ENCODE measurements at regions not wholly inside any gene's neighbourhood (a gene's known extent, or its start where the extent isn't known, plus 50 kb on each side); places are given as distances from the start of the nearest gene placed in this dataset.

DNA sequence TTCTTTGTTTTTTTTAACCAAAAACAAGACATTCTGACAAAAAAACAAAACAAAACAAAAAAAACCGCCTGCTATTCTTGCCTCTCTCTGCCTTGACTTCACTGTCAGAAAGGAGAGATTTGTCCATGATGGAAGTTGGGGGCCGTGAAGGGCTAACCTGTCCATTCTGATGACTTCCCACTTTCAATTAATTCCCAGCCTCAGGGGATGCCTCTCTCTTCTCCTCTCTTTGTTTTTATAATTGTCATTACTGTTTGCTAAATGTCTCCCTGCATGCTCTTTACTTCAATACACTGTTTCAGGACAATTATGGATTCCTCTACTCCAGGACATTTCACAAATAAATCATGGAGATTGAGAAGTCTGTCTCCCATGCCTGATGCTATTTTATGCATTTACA lies 130.5 kb upstream of the CNR1 start:
- Histone ChIP-seq H3K27ac (ENCODE audit: insufficient read depth, low read length) (no peak overlapping the region), H3K4me2 (ENCODE audit: extremely low read depth, insufficient read depth, low read length) (no peak overlapping the region), H3K4me1 (ENCODE audit: control insufficient read depth, extremely low read depth, insufficient read depth, low read length) (no peaks in the 10 kb centered on the region), H2AFZ (ENCODE audit: low read length) (no peak overlapping the region), H4K20me1 (ENCODE audit: control insufficient read depth, extremely low read depth, insufficient read depth, low read length) (no peaks in the 10 kb centered on the region), H3K9ac (ENCODE audit: insufficient read depth, low read length) (no peak overlapping the region), H3K79me2 (ENCODE audit: control insufficient read depth, insufficient read depth, low read length) (no peaks in the 10 kb centered on the region), H3K27me3 (ENCODE audit: control insufficient read depth, insufficient read depth, low read length) (no peaks in the 10 kb centered on the region), H3K9me3 (ENCODE audit: control insufficient read depth, insufficient read depth, low read depth, low read length) (no peaks in the 10 kb centered on the region), H3K36me3 (ENCODE audit: control insufficient read depth, insufficient read depth, low read length) (no peaks in the 10 kb centered on the region), H3K4me3 (replicated peaks in 1 of 4; ENCODE audit: control extremely low read depth in 1 of 4, insufficient read depth in 1 of 4, low read depth in 3 of 4, low read length in 4 of 4) (no peak overlapping the region)
- TF ChIP-seq, protein P1, sequence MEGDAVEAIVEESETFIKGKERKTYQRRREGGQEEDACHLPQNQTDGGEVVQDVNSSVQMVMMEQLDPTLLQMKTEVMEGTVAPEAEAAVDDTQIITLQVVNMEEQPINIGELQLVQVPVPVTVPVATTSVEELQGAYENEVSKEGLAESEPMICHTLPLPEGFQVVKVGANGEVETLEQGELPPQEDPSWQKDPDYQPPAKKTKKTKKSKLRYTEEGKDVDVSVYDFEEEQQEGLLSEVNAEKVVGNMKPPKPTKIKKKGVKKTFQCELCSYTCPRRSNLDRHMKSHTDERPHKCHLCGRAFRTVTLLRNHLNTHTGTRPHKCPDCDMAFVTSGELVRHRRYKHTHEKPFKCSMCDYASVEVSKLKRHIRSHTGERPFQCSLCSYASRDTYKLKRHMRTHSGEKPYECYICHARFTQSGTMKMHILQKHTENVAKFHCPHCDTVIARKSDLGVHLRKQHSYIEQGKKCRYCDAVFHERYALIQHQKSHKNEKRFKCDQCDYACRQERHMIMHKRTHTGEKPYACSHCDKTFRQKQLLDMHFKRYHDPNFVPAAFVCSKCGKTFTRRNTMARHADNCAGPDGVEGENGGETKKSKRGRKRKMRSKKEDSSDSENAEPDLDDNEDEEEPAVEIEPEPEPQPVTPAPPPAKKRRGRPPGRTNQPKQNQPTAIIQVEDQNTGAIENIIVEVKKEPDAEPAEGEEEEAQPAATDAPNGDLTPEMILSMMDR (conservative IDR thresholded peaks at IDR 0.05 in 1 of 2, IDR thresholded peaks at IDR 0.05 in 1 of 2; ENCODE audit: low read depth in 1 of 2, low read length in 2 of 2): no peak
- no peak for TF ChIP-seq EZH2 (IDR thresholded peaks at IDR 0.05; ENCODE audit: low read length, missing control alignments)
- DNase-seq (ENCODE audit: low read depth in 2 of 2): no peak

DNA sequence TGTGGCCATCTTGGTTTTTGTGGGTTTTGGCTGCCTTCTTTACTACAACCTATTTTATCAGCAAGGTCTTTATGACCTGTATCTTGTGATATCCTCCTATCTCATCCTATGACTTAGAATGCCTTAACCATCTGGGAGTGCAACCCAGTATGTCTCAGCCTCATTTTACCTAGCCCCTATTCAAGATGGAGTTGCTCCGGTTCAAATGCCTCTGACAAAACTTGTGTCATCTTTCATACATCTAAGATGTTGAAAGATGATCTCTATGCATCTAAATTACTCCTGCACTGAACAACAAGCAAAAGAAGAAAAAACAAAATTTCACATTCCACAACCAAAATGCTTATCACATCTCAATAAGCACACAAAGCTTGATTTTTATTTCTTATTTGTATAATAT lies 129.5 kb upstream of the CNR1 start:
- H4K20me1 ChIP-seq (ENCODE audit: control insufficient read depth, extremely low read depth, insufficient read depth, low read length): no peaks in the 10 kb centered on the region
- TF ChIP-seq, protein P1 (conservative IDR thresholded peaks at IDR 0.05 in 1 of 2, IDR thresholded peaks at IDR 0.05 in 1 of 2; ENCODE audit: low read depth in 1 of 2, low read length in 2 of 2): no peak
- TF ChIP-seq EZH2 (IDR thresholded peaks at IDR 0.05; ENCODE audit: low read length, missing control alignments): no peak
- H3K36me3 ChIP-seq (ENCODE audit: control insufficient read depth, insufficient read depth, low read length): no peaks in the 10 kb centered on the region
- H3K4me3 ChIP-seq (replicated peaks in 1 of 4; ENCODE audit: control extremely low read depth in 1 of 4, insufficient read depth in 1 of 4, low read depth in 3 of 4, low read length in 4 of 4): no peak overlapping the region
- no peaks in the 10 kb centered on the region for H3K4me1 ChIP-seq (ENCODE audit: control insufficient read depth, extremely low read depth, insufficient read depth, low read length)
- no peak overlapping the region for H3K27ac ChIP-seq (ENCODE audit: insufficient read depth, low read length)
- no peak overlapping the region for H3K9ac ChIP-seq (ENCODE audit: insufficient read depth, low read length)
- no peak overlapping the region for H3K4me2 ChIP-seq (ENCODE audit: extremely low read depth, insufficient read depth, low read length)
- no peak overlapping the region for H2AFZ ChIP-seq (ENCODE audit: low read length)
- H3K9me3 ChIP-seq (ENCODE audit: control insufficient read depth, insufficient read depth, low read depth, low read length): no peaks in the 10 kb centered on the region
- no peaks in the 10 kb centered on the region for H3K79me2 ChIP-seq (ENCODE audit: control insufficient read depth, insufficient read depth, low read length)
- no peaks in the 10 kb centered on the region for H3K27me3 ChIP-seq (ENCODE audit: control insufficient read depth, insufficient read depth, low read length)
- no peak for DNase-seq (ENCODE audit: low read depth in 2 of 2)

DNA sequence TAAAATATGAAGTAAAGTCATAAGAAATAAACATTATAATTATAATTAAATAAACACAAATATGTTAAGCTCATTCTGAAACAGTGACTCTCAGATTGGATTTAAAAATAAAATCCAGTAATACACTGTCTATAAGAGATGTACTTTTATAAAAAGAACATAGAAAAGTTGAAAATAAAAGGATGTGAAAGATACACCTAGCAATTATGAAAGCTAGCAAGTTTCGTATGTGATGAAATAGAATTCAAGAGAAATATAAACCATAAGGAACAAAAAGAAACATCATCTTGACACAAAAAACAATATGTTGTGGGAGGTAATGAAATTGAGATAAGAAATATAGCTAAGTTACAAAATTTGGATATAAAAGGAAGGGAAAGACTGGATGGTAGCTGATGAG lies 128.6 kb upstream of the CNR1 start:
- no peak for DNase-seq (ENCODE audit: low read depth in 2 of 2)
- Histone ChIP-seq H4K20me1 (ENCODE audit: control insufficient read depth, extremely low read depth, insufficient read depth, low read length) (no peaks in the 10 kb centered on the region), H3K27me3 (ENCODE audit: control insufficient read depth, insufficient read depth, low read length) (no peaks in the 10 kb centered on the region), H3K4me3 (replicated peaks in 1 of 4; ENCODE audit: control extremely low read depth in 1 of 4, insufficient read depth in 1 of 4, low read depth in 3 of 4, low read length in 4 of 4) (no peak overlapping the region), H3K79me2 (ENCODE audit: control insufficient read depth, insufficient read depth, low read length) (no peaks in the 10 kb centered on the region), H3K4me2 (ENCODE audit: extremely low read depth, insufficient read depth, low read length) (no peak overlapping the region), H2AFZ (ENCODE audit: low read length) (no peak overlapping the region), H3K9ac (ENCODE audit: insufficient read depth, low read length) (no peak overlapping the region), H3K27ac (ENCODE audit: insufficient read depth, low read length) (no peak overlapping the region), H3K9me3 (ENCODE audit: control insufficient read depth, insufficient read depth, low read depth, low read length) (no peaks in the 10 kb centered on the region), H3K4me1 (ENCODE audit: control insufficient read depth, extremely low read depth, insufficient read depth, low read length) (no peaks in the 10 kb centered on the region), H3K36me3 (ENCODE audit: control insufficient read depth, insufficient read depth, low read length) (no peaks in the 10 kb centered on the region)
- TF ChIP-seq EZH2 (IDR thresholded peaks at IDR 0.05; ENCODE audit: low read length, missing control alignments): no peak
- TF ChIP-seq, protein P1 (conservative IDR thresholded peaks at IDR 0.05 in 1 of 2, IDR thresholded peaks at IDR 0.05 in 1 of 2; ENCODE audit: low read depth in 1 of 2, low read length in 2 of 2): no peak

Measured in fibroblast of lung (primary cell).